ENCODE measurements at regions not wholly inside any gene's neighbourhood (a gene's known extent, or its start where the extent isn't known, plus 50 kb on each side); places are given as distances from the start of the nearest gene placed in this dataset.

DNA sequence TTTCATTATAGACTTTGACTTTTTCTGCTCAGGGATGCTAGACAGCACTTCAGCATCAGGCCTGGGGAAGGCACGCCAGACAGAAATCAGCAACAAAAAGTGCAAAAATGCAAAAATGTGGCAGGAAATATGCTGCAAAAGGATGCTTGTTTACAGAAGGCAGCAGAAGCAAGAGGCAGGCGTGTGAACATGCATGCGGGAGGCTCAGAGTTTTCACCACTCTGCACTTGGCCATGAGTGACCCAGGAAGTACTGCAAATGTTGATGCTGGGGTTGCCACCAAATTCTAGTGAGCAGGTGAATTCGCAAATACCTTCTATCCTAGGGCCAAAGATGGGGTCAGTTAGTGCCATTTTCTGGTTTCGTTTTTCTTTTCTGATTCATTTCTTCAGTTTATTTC, 55.5 kb upstream of the ALKAL2 start:
- TF ChIP-seq, protein P1, sequence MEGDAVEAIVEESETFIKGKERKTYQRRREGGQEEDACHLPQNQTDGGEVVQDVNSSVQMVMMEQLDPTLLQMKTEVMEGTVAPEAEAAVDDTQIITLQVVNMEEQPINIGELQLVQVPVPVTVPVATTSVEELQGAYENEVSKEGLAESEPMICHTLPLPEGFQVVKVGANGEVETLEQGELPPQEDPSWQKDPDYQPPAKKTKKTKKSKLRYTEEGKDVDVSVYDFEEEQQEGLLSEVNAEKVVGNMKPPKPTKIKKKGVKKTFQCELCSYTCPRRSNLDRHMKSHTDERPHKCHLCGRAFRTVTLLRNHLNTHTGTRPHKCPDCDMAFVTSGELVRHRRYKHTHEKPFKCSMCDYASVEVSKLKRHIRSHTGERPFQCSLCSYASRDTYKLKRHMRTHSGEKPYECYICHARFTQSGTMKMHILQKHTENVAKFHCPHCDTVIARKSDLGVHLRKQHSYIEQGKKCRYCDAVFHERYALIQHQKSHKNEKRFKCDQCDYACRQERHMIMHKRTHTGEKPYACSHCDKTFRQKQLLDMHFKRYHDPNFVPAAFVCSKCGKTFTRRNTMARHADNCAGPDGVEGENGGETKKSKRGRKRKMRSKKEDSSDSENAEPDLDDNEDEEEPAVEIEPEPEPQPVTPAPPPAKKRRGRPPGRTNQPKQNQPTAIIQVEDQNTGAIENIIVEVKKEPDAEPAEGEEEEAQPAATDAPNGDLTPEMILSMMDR (IDR thresholded peaks at IDR 0.05): no peak
- TF ChIP-seq POLR2A (IDR thresholded peaks at IDR 0.05): no peak

Measured in body of pancreas (tissue), 4 donors.